ENCODE measurements at regions not wholly inside any gene's neighbourhood (a gene's known extent, or its start where the extent isn't known, plus 50 kb on each side); places are given as distances from the start of the nearest gene placed in this dataset.

GRCh38 chr1:185425163-185425562 is 108.1 kb upstream of the IVNS1ABP start:
- Mint-ChIP-seq H3K4me1 (peaks cover 25% of the 10 kb centered on the region), H3K27ac (no peak overlapping the region), H3K36me3 (no peaks in the 10 kb centered on the region), H3K27me3 (peaks cover 7% of the 10 kb centered on the region), H3K9me3 (peaks cover 1% of the 10 kb centered on the region), H3K4me3 (no peak overlapping the region)
- DNase-seq = no peak
- CTCF ChIA-PET = interaction anchor here (1.1 kb wide), 1 partner anchor 108 kb away, joined by 4 read pairs; the partner anchor contains the start of gene IVNS1ABP

- H3K4me1 Mint-ChIP-seq = peaks cover 30% of the 10 kb centered on the region
- no peak overlapping the region for H3K4me3 Mint-ChIP-seq
- CTCF ChIA-PET = interaction anchor here (1.5 kb wide), 1 partner anchor 104 kb away, joined by 3 read pairs; no protein-coding TSS in a partner anchor
- H3K36me3 Mint-ChIP-seq = no peaks in the 10 kb centered on the region
- H3K27ac Mint-ChIP-seq = peak overlapping the region; percentile 82
- no peaks in the 10 kb centered on the region for H3K9me3 Mint-ChIP-seq
- H3K27me3 Mint-ChIP-seq = peaks cover 7% of the 10 kb centered on the region
- no peak for DNase-seq
Observed at GRCh38 chr1:185421485-185422107, 104.6 kb upstream of the IVNS1ABP start.

- Mint-ChIP-seq H3K36me3 (no peaks in the 10 kb centered on the region), H3K4me1 (peaks cover 26% of the 10 kb centered on the region), H3K4me3 (no peak overlapping the region), H3K27me3 (peaks cover 7% of the 10 kb centered on the region), H3K9me3 (no peaks in the 10 kb centered on the region), H3K27ac (peak overlapping the region; percentile 82)
- CTCF ChIA-PET = interaction anchor here (0.7 to 1.5 kb wide), 2 partner anchors 103 to 249 kb away, joined by 3 read pairs; no protein-coding TSS in a partner anchor
- peak; percentile 37 for DNase-seq
Observed at GRCh38 chr1:185420588-185421081, 103.6 kb upstream of the IVNS1ABP start.

- no peaks in the 10 kb centered on the region for H3K9me3 Mint-ChIP-seq
- no peak overlapping the region for H3K4me3 Mint-ChIP-seq
- no peak for DNase-seq
- CTCF ChIA-PET = interaction anchor here (1.5 kb wide), 1 partner anchor 102 kb away, joined by 3 read pairs; no protein-coding TSS in a partner anchor
- H3K4me1 Mint-ChIP-seq = peaks cover 26% of the 10 kb centered on the region
- no peaks in the 10 kb centered on the region for H3K36me3 Mint-ChIP-seq
- H3K27me3 Mint-ChIP-seq = peaks cover 7% of the 10 kb centered on the region
- no peak overlapping the region for H3K27ac Mint-ChIP-seq
Observed at GRCh38 chr1:185419718-185420117, 102.7 kb upstream of the IVNS1ABP start.

- no peaks in the 10 kb centered on the region for H3K9me3 Mint-ChIP-seq
- H3K4me3 Mint-ChIP-seq = no peak overlapping the region
- H3K36me3 Mint-ChIP-seq = no peaks in the 10 kb centered on the region
- peaks cover 5% of the 10 kb centered on the region for H3K27me3 Mint-ChIP-seq
- peaks cover 24% of the 10 kb centered on the region for H3K4me1 Mint-ChIP-seq
- DNase-seq = no peak
- no peak overlapping the region for H3K27ac Mint-ChIP-seq
- CTCF ChIA-PET = no interaction called here
Observed at GRCh38 chr1:185418472-185418871, 101.4 kb upstream of the IVNS1ABP start.

- Mint-ChIP-seq H3K4me3 (no peak overlapping the region), H3K27me3 (peaks cover 6% of the 10 kb centered on the region), H3K9me3 (peaks cover 3% of the 10 kb centered on the region), H3K27ac (no peak overlapping the region), H3K36me3 (no peaks in the 10 kb centered on the region), H3K4me1 (no peaks in the 10 kb centered on the region)
- CTCF ChIA-PET = no interaction called here
- no peak for DNase-seq
Observed at GRCh38 chr1:185412385-185413087, 95.5 kb upstream of the IVNS1ABP start.

GRCh38 chr1:185409763-185410528 is 92.9 kb upstream of the IVNS1ABP start:
- CTCF ChIA-PET = no interaction called here
- Mint-ChIP-seq H3K9me3 (peaks cover 10% of the 10 kb centered on the region), H3K36me3 (peaks cover 3% of the 10 kb centered on the region), H3K4me1 (peaks cover under 1% of the 10 kb centered on the region), H3K4me3 (no peak overlapping the region), H3K27ac (no peak overlapping the region), H3K27me3 (peaks cover 6% of the 10 kb centered on the region)
- no peak for DNase-seq

- peaks cover 6% of the 10 kb centered on the region for H3K27me3 Mint-ChIP-seq
- CTCF ChIA-PET = no interaction called here
- H3K4me1 Mint-ChIP-seq = peaks cover 6% of the 10 kb centered on the region
- no peak for DNase-seq
- peaks cover 3% of the 10 kb centered on the region for H3K36me3 Mint-ChIP-seq
- H3K27ac Mint-ChIP-seq = no peak overlapping the region
- H3K4me3 Mint-ChIP-seq = no peak overlapping the region
- H3K9me3 Mint-ChIP-seq = peaks cover 10% of the 10 kb centered on the region
Observed at GRCh38 chr1:185409345-185409744, 92.3 kb upstream of the IVNS1ABP start.

- H3K36me3 Mint-ChIP-seq = peaks cover 3% of the 10 kb centered on the region
- H3K4me3 Mint-ChIP-seq = no peak overlapping the region
- H3K27me3 Mint-ChIP-seq = peaks cover 6% of the 10 kb centered on the region
- CTCF ChIA-PET = no interaction called here
- no peak overlapping the region for H3K27ac Mint-ChIP-seq
- peaks cover 10% of the 10 kb centered on the region for H3K9me3 Mint-ChIP-seq
- DNase-seq = no peak
- peaks cover 7% of the 10 kb centered on the region for H3K4me1 Mint-ChIP-seq
Observed at GRCh38 chr1:185408700-185409270, 91.7 kb upstream of the IVNS1ABP start.

GRCh38 chr1:185406691-185407009 is 89.6 kb upstream of the IVNS1ABP start:
- H3K9me3 Mint-ChIP-seq = peaks cover 10% of the 10 kb centered on the region
- no peak for DNase-seq
- CTCF ChIA-PET = no interaction called here
- no peak overlapping the region for H3K27ac Mint-ChIP-seq
- no peaks in the 10 kb centered on the region for H3K27me3 Mint-ChIP-seq
- peaks cover 3% of the 10 kb centered on the region for H3K36me3 Mint-ChIP-seq
- no peak overlapping the region for H3K4me3 Mint-ChIP-seq
- H3K4me1 Mint-ChIP-seq = peaks cover 7% of the 10 kb centered on the region

GRCh38 chr1:185406006-185406690 is 89.1 kb upstream of the IVNS1ABP start:
- H3K4me1 Mint-ChIP-seq = peaks cover 7% of the 10 kb centered on the region
- H3K4me3 Mint-ChIP-seq = no peak overlapping the region
- no peak for DNase-seq
- H3K9me3 Mint-ChIP-seq = peaks cover 10% of the 10 kb centered on the region
- H3K27ac Mint-ChIP-seq = no peak overlapping the region
- CTCF ChIA-PET = no interaction called here
- no peaks in the 10 kb centered on the region for H3K27me3 Mint-ChIP-seq
- peaks cover 3% of the 10 kb centered on the region for H3K36me3 Mint-ChIP-seq

- peaks cover 10% of the 10 kb centered on the region for H3K9me3 Mint-ChIP-seq
- CTCF ChIA-PET = no interaction called here
- no peak overlapping the region for H3K27ac Mint-ChIP-seq
- peaks cover 7% of the 10 kb centered on the region for H3K4me1 Mint-ChIP-seq
- H3K27me3 Mint-ChIP-seq = no peaks in the 10 kb centered on the region
- peaks cover 3% of the 10 kb centered on the region for H3K36me3 Mint-ChIP-seq
- H3K4me3 Mint-ChIP-seq = no peak overlapping the region
- no peak for DNase-seq
Observed at GRCh38 chr1:185404907-185405568, 88.0 kb upstream of the IVNS1ABP start.

GRCh38 chr1:185404291-185404690 is 87.2 kb upstream of the IVNS1ABP start:
- CTCF ChIA-PET = no interaction called here
- Mint-ChIP-seq H3K27ac (no peak overlapping the region), H3K4me1 (peaks cover 7% of the 10 kb centered on the region), H3K9me3 (peaks cover 10% of the 10 kb centered on the region), H3K4me3 (no peak overlapping the region), H3K27me3 (no peaks in the 10 kb centered on the region), H3K36me3 (peaks cover 3% of the 10 kb centered on the region)
- DNase-seq = no peak

Measured in activated naive CD4-positive, alpha-beta T cell treated with anti-CD3 and anti-CD28 coated beads, Interleukin-2, amount 10 ng/mL, durations not matched to agents 7 days and 5 days (primary cell).